Panc1 (cell line): ENCODE measurements at regions not wholly inside any gene's neighbourhood (a gene's known extent, or its start where the extent isn't known, plus 50 kb on each side); places are given as distances from the start of the nearest gene placed in this dataset.

Experiments used
- ATAC-seq: fragments of 200-7000 bp; cut with Tn5 transposase; 2 replicates; pipeline ENCODE4 v1.9.1; 2020; ENCODE audit warnings: mild to moderate bottlenecking, moderate library complexity
- BruUV-seq: library from RNA; stranded (reverse); fragments of 400-500 nt; replicated peaks from 2 replicates; lab custom pipeline; 2021; lab: Mats Ljungman, UMichigan
- CTCF ChIA-PET: fragments of 300-600 bp; sonication (Branson Sonifier 250); formaldehyde crosslinking; loops from one replicate; lab custom pipeline; 2022; ENCODE audit warnings: antibody characterized with exemption; lab: Charles Lee
- POLR2A ChIA-PET: fragments of 300-600 bp; sonication (Branson Sonifier 250); formaldehyde crosslinking; loops from one replicate; lab custom pipeline; 2022; ENCODE audit warnings: antibody characterized with exemption; lab: Charles Lee
- DNase-seq: peaks from one replicate; pipeline ENCODE4 v3.0.0-alpha.2; 2010; ENCODE audit warnings: low read depth, low spot score
- H3K27ac ChIP-seq: 2 replicates; pipeline ENCODE4 v1.5.1; 2011; ENCODE audit warnings: mild to moderate bottlenecking, low read length, inconsistent platforms
- H3K27me3 ChIP-seq: fragments of 200-500 bp; sonication (Bioruptor generic); 2 replicates; pipeline ENCODE4 v1.6.0; 2014; ENCODE audit warnings: low read length, inconsistent platforms; ENCODE audit not compliant: control insufficient read depth, insufficient read depth
- H3K36me3 ChIP-seq: fragments of 200-500 bp; sonication (Bioruptor generic); 2 replicates; pipeline ENCODE4 v1.5.1; 2014; ENCODE audit warnings: inconsistent platforms, mild to moderate bottlenecking, low read length, moderate library complexity; ENCODE audit not compliant: control insufficient read depth, insufficient read depth
- H3K4me1 ChIP-seq: 2 replicates; pipeline ENCODE4 v1.5.1; 2011; ENCODE audit warnings: inconsistent platforms, mild to moderate bottlenecking, low read length, moderate library complexity; ENCODE audit not compliant: control insufficient read depth, insufficient read depth
- H3K4me3 ChIP-seq, 2 experiments: 2 replicates each; pipeline ENCODE4 v1.5.1; 2011 to 2012; ENCODE audit warnings: low read depth in 2 of 2, low read length in 2 of 2, mild to moderate bottlenecking in 2 of 2, inconsistent platforms in 1 of 2, moderate library complexity in 1 of 2
- H3K9me3 ChIP-seq: fragments of 200-500 bp; sonication (Bioruptor generic); 2 replicates; pipeline ENCODE4 v1.5.1; 2014; ENCODE audit warnings: low read depth, mild to moderate bottlenecking, inconsistent platforms, low read length, moderate library complexity; ENCODE audit not compliant: control insufficient read depth, insufficient read depth
- POLR2AphosphoS5 ChIP-seq: IDR thresholded peaks from 2 replicates; pipeline ENCODE4 v1.6.1; 2012; ENCODE audit warnings: mild to moderate bottlenecking, low read depth, low read length, moderate library complexity
- SIN3A ChIP-seq: IDR thresholded peaks from 2 replicates; pipeline ENCODE4 v1.6.1; 2012; ENCODE audit warnings: low read depth, mild to moderate bottlenecking, low read length, moderate library complexity, borderline replicate concordance; ENCODE audit not compliant: insufficient read depth
- TCF7L2 ChIP-seq: IDR thresholded peaks from 2 replicates; pipeline ENCODE4 v1.6.1; 2011; ENCODE audit warnings: mild to moderate bottlenecking, low read depth, low read length, inconsistent platforms
- in situ Hi-C: cut with HindIII; loops from 2 replicates; pipeline ENCODE4 v1.10.0; 2016; ENCODE audit warnings: low sequenced_read_pairs, low pct_unique_long_range_greater_than_20kb
- intact Hi-C: fragments of 100-400 bp; cut with micrococcal nuclease; formaldehyde crosslinking; loops from one replicate; pipeline ENCODE4 v1.10.0; 2022; ENCODE audit not compliant: unreplicated experiment
- TF ChIP-seq, protein P1 (sequence below): fragments of 450-650 bp; IDR thresholded peaks from 2 replicates; pipeline ENCODE4 v1.5.1; 2017; ENCODE audit warnings: mild to moderate bottlenecking
- TF ChIP-seq, protein P2 (sequence below), 2 experiments: IDR thresholded peaks; 2 replicates each; pipeline ENCODE4 v1.6.1; 2011 to 2012; ENCODE audit warnings: low read depth in 2 of 2, control low read depth in 1 of 2, low read length in 1 of 2, mild to moderate bottlenecking in 1 of 2, moderate library complexity in 1 of 2; ENCODE audit not compliant: insufficient read depth in 1 of 2

DNA sequence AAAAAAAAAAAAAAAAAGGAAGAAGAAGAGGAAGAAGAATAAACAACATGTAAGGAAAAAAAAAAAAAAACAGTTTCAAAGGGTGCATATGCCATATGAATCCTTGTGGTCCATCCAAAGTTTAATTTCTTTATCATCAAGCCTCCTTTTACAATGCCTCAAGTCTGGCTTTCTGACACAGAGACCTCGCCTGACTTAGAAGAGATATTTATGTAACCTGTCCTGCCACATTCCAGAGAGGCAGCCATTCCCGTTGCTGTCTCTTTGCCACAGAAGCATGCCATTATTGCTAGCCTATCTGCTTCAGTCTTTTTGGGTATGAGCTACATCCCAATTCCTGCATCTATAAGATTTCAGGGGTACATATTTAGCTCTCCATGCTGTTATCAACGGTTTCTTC, 596.7 kb upstream of the ATP2B1 start:
- DNase-seq (no peak), ATAC-seq (no peak)
- BruUV-seq: no TSS peak
- POLR2A ChIA-PET: no interaction called here
- CTCF ChIA-PET: no interaction called here
- Histone ChIP-seq H3K9me3 (no peaks in the 10 kb centered on the region), H3K27me3 (no peaks in the 10 kb centered on the region), H3K27ac (no peak overlapping the region), H3K36me3 (no peaks in the 10 kb centered on the region), H3K4me1 (no peaks in the 10 kb centered on the region), H3K4me3 (no peak overlapping the region)
- in situ Hi-C loops (no loop called here), intact Hi-C loops (no loop called here)
- TF ChIP-seq, protein P1, sequence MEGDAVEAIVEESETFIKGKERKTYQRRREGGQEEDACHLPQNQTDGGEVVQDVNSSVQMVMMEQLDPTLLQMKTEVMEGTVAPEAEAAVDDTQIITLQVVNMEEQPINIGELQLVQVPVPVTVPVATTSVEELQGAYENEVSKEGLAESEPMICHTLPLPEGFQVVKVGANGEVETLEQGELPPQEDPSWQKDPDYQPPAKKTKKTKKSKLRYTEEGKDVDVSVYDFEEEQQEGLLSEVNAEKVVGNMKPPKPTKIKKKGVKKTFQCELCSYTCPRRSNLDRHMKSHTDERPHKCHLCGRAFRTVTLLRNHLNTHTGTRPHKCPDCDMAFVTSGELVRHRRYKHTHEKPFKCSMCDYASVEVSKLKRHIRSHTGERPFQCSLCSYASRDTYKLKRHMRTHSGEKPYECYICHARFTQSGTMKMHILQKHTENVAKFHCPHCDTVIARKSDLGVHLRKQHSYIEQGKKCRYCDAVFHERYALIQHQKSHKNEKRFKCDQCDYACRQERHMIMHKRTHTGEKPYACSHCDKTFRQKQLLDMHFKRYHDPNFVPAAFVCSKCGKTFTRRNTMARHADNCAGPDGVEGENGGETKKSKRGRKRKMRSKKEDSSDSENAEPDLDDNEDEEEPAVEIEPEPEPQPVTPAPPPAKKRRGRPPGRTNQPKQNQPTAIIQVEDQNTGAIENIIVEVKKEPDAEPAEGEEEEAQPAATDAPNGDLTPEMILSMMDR: no peak
- TF ChIP-seq POLR2AphosphoS5 (no peak), TCF7L2 (no peak), SIN3A (no peak)
- TF ChIP-seq, protein P2, sequence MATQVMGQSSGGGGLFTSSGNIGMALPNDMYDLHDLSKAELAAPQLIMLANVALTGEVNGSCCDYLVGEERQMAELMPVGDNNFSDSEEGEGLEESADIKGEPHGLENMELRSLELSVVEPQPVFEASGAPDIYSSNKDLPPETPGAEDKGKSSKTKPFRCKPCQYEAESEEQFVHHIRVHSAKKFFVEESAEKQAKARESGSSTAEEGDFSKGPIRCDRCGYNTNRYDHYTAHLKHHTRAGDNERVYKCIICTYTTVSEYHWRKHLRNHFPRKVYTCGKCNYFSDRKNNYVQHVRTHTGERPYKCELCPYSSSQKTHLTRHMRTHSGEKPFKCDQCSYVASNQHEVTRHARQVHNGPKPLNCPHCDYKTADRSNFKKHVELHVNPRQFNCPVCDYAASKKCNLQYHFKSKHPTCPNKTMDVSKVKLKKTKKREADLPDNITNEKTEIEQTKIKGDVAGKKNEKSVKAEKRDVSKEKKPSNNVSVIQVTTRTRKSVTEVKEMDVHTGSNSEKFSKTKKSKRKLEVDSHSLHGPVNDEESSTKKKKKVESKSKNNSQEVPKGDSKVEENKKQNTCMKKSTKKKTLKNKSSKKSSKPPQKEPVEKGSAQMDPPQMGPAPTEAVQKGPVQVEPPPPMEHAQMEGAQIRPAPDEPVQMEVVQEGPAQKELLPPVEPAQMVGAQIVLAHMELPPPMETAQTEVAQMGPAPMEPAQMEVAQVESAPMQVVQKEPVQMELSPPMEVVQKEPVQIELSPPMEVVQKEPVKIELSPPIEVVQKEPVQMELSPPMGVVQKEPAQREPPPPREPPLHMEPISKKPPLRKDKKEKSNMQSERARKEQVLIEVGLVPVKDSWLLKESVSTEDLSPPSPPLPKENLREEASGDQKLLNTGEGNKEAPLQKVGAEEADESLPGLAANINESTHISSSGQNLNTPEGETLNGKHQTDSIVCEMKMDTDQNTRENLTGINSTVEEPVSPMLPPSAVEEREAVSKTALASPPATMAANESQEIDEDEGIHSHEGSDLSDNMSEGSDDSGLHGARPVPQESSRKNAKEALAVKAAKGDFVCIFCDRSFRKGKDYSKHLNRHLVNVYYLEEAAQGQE (IDR thresholded peaks at IDR 0.05; ENCODE audit: insufficient read depth in 1 of 2, low read depth in 2 of 2, low read length in 1 of 2): no peak

DNA sequence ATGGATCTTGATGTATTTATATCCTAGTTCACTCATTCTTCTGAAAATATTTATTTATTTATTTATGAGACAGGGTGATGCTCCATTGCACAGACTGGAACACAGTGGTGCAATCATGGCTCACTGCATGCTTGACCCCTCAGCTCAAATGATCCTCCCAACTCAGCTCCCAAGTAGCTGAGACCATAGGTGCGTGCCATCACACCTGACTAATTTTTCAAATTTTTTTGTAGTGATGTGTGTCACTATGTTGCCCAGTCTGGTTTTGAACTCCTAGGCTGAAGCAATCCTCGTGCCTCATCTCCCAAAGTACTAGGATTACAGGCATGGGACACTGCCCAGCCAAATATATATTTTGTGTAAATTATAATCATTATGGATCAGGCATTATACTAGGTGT, 595.6 kb upstream of the ATP2B1 start:
- Histone ChIP-seq H3K4me1 (no peaks in the 10 kb centered on the region), H3K4me3 (no peak overlapping the region), H3K27ac (no peak overlapping the region), H3K9me3 (no peaks in the 10 kb centered on the region), H3K27me3 (no peaks in the 10 kb centered on the region), H3K36me3 (no peaks in the 10 kb centered on the region)
- ChIA-PET CTCF (no interaction called here), POLR2A (no interaction called here)
- no peak for DNase-seq
- in situ Hi-C loops (no loop called here), intact Hi-C loops (no loop called here)
- TF ChIP-seq POLR2AphosphoS5 (no peak), SIN3A (no peak), TCF7L2 (no peak)
- TF ChIP-seq, protein P2 (IDR thresholded peaks at IDR 0.05; ENCODE audit: insufficient read depth in 1 of 2, low read depth in 2 of 2, low read length in 1 of 2): no peak
- TF ChIP-seq, protein P1: no peak
- BruUV-seq: no TSS peak
- ATAC-seq: no peak
